HEK293T (cell line): ENCODE measurements at regions not wholly inside any gene's neighbourhood (a gene's known extent, or its start where the extent isn't known, plus 50 kb on each side); places are given as distances from the start of the nearest gene placed in this dataset.

Source experiments
- BHLHE40 ChIP-seq: fragments of 450-650 bp; IDR thresholded peaks from 2 replicates; pipeline ENCODE4 v1.6.1; 2016; ENCODE audit warnings: mild to moderate bottlenecking, moderate library complexity, borderline replicate concordance
- ELF4 ChIP-seq: fragments of 450-650 bp; IDR thresholded peaks from 2 replicates; pipeline ENCODE4 v1.6.1; 2017; ENCODE audit warnings: antibody characterized with exemption
- FOXA1 ChIP-seq: fragments of 450-650 bp; IDR thresholded peaks from 2 replicates; pipeline ENCODE4 v1.6.1; 2016; ENCODE audit warnings: mild to moderate bottlenecking
- FOXM1 ChIP-seq: fragments of 450-650 bp; IDR thresholded peaks from 2 replicates; pipeline ENCODE4 v1.6.1; 2017; ENCODE audit warnings: mild to moderate bottlenecking, borderline replicate concordance
- HDGF ChIP-seq: fragments of 450-650 bp; IDR thresholded peaks from 2 replicates; pipeline ENCODE4 v1.6.1; 2017; ENCODE audit warnings: antibody characterized with exemption, borderline replicate concordance
- LEF1 ChIP-seq: fragments of 450-650 bp; IDR thresholded peaks from 2 replicates; pipeline ENCODE4 v1.6.1; 2017; ENCODE audit warnings: mild to moderate bottlenecking, borderline replicate concordance
- NFRKB ChIP-seq: fragments of 450-650 bp; IDR thresholded peaks from 2 replicates; pipeline ENCODE4 v1.6.1; 2016; ENCODE audit warnings: mild to moderate bottlenecking, moderate library complexity
- SP1 ChIP-seq: fragments of 450-650 bp; IDR thresholded peaks from 2 replicates; pipeline ENCODE4 v1.6.1; 2017
- SUZ12 ChIP-seq: fragments of 450-650 bp; IDR thresholded peaks from 2 replicates; pipeline ENCODE4 v1.6.1; 2016; ENCODE audit warnings: mild to moderate bottlenecking
- TF ChIP-seq, protein P1 (sequence below): fragments of 450-650 bp; IDR thresholded peaks from 2 replicates; pipeline ENCODE4 v1.6.1; 2016

DNA sequence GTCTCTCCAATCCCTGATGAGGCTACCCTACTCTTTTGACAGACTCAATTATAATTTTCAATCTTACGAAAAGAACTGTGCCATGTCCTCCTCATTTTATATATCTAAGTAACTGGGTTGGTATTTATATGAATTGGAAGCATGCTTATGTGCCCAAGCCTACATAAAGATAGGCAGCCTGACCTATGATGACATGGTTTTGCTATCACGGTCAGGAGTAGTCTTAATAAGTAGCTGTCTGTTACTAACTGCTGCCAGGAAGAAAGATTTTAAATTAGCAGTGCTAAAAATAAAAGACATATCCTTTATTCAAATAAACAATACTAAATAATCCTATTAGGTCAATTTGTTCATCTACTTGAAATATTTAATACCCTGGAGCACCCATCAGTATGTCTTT lies 102.0 kb upstream of the DTNA start:
- TF ChIP-seq, protein P1, sequence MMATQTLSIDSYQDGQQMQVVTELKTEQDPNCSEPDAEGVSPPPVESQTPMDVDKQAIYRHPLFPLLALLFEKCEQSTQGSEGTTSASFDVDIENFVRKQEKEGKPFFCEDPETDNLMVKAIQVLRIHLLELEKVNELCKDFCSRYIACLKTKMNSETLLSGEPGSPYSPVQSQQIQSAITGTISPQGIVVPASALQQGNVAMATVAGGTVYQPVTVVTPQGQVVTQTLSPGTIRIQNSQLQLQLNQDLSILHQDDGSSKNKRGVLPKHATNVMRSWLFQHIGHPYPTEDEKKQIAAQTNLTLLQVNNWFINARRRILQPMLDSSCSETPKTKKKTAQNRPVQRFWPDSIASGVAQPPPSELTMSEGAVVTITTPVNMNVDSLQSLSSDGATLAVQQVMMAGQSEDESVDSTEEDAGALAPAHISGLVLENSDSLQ = no peak
- TF ChIP-seq SUZ12 (no peak), FOXM1 (no peak), BHLHE40 (no peak), HDGF (no peak), FOXA1 (no peak), ELF4 (no peak), SP1 (no peak), NFRKB (no peak), LEF1 (no peak)
